ENCODE measurements at regions not wholly inside any gene's neighbourhood (a gene's known extent, or its start where the extent isn't known, plus 50 kb on each side); places are given as distances from the start of the nearest gene placed in this dataset.

GRCh38 chr6:133743621-133744020 is 145.3 kb upstream of the TCF21 start:
- no peak for TF ChIP-seq CTCF (conservative IDR thresholded peaks at IDR 0.05; ENCODE audit: low read depth, low read length)
- no peak for TF ChIP-seq EZH2 (IDR thresholded peaks at IDR 0.05; ENCODE audit: low read length, unreplicated experiment)

Data from PC-3 (cell line).